HCT116 (cell line): ENCODE measurements at regions not wholly inside any gene's neighbourhood (a gene's known extent, or its start where the extent isn't known, plus 50 kb on each side); places are given as distances from the start of the nearest gene placed in this dataset.

ENCODE experiments used
- ATAC-seq: fragments of 200-7000 bp; cut with Tn5 transposase; 2 replicates; pipeline ENCODE4 v1.9.1; 2020; ENCODE audit warnings: mild to moderate bottlenecking, moderate library complexity
- BruUV-seq: library from RNA; stranded (reverse); fragments of 400-500 nt; replicated peaks from 2 replicates; lab custom pipeline; 2021; lab: Mats Ljungman, UMichigan
- CTCF ChIA-PET: fragments of 300-600 bp; sonication (Branson Sonifier 250); formaldehyde crosslinking; loops from one replicate; lab custom pipeline; 2021; ENCODE audit warnings: antibody characterized with exemption; lab: Charles Lee
- POLR2A ChIA-PET: fragments of 300-600, 350-600 bp; sonication (Branson Sonifier 250); formaldehyde crosslinking; loops from one replicate; lab custom pipeline; 2021; ENCODE audit warnings: antibody characterized with exemption; lab: Charles Lee
- RAD21 ChIA-PET, 2 experiments: fragments of 300-600 bp; sonication (Branson Sonifier 250); formaldehyde crosslinking; loops; one replicate each; lab custom pipeline; 2023; ENCODE audit warnings: low total read pairs in 2 of 2; ENCODE audit not compliant: uncharacterized antibody in 2 of 2, unreplicated experiment in 2 of 2, low non-redundant PET in 1 of 2; lab: Charles Lee
- DNase-seq: peaks from one replicate; pipeline ENCODE4 v3.0.0-alpha.2; 2010; ENCODE audit warnings: low read depth, low spot score
- H2AFZ ChIP-seq: fragments of 200-600 bp; shearing (Covaris generic), sonication (generic); 2 replicates; pipeline ENCODE4 v1.6.1; 2017; ENCODE audit warnings: low read depth, mixed run types, mixed read lengths, antibody characterized with exemption, low read length; ENCODE audit not compliant: poor library complexity, severe bottlenecking
- H3K27ac ChIP-seq: 2 replicates; pipeline ENCODE4 v1.5.1; 2012; ENCODE audit warnings: low read depth, low read length
- H3K27me3 ChIP-seq: fragments of 200-600 bp; sonication (generic); 2 replicates; pipeline ENCODE4 v1.6.1; 2016; ENCODE audit warnings: mixed run types, low read length, mixed read lengths; ENCODE audit not compliant: insufficient read depth
- H3K36me3 ChIP-seq, 2 experiments: fragments of 200-500 bp in 1 of 2; fragments of 200-600 bp in 1 of 2; sonication (Bioruptor generic) in 1 of 2; sonication (generic) in 1 of 2; 2 replicates each; pipeline versions ENCODE4 v1.5.1 to v1.6.1; 2014 to 2016; ENCODE audit warnings: low read length in 2 of 2, inconsistent platforms in 1 of 2, mixed read lengths in 1 of 2, mixed run types in 1 of 2; ENCODE audit not compliant: insufficient read depth in 2 of 2, control insufficient read depth in 1 of 2
- H3K4me1 ChIP-seq, 2 experiments: fragments of 200-600 bp in 1 of 2; sonication (generic) in 1 of 2; 2 replicates each; pipeline versions ENCODE4 v1.5.1 to v1.6.1; 2012 to 2017; ENCODE audit warnings: low read length in 2 of 2, inconsistent platforms in 1 of 2, mild to moderate bottlenecking in 1 of 2, mixed read lengths in 1 of 2, mixed run types in 1 of 2, moderate library complexity in 1 of 2; ENCODE audit not compliant: insufficient read depth in 2 of 2, control insufficient read depth in 1 of 2
- H3K4me2 ChIP-seq: fragments of 200-600 bp; sonication (generic); 2 replicates; pipeline ENCODE4 v1.6.1; 2017; ENCODE audit warnings: mixed run types, low read length, mixed read lengths
- H3K4me3 ChIP-seq, 2 experiments: fragments of 200-600 bp in 1 of 2; sonication (generic) in 1 of 2; replicated peaks in 1 of 2; 2 replicates each; pipeline ENCODE4 v1.5.1; 2011 to 2016; ENCODE audit warnings: low read length in 2 of 2, control low read depth in 1 of 2, low read depth in 1 of 2, mild to moderate bottlenecking in 1 of 2, mixed read lengths in 1 of 2, mixed run types in 1 of 2
- H3K79me2 ChIP-seq: fragments of 200-600 bp; sonication (generic); 2 replicates; pipeline ENCODE4 v1.6.1; 2017; ENCODE audit warnings: mild to moderate bottlenecking, mixed run types, low read length, moderate library complexity, mixed read lengths; ENCODE audit not compliant: insufficient read depth
- H3K9ac ChIP-seq: fragments of 200-600 bp; sonication (generic); 2 replicates; pipeline ENCODE4 v1.6.1; 2016; ENCODE audit warnings: low read length, mixed read lengths
- H3K9me2 ChIP-seq: fragments of 200-600 bp; sonication (generic), shearing (Covaris generic); 2 replicates; pipeline ENCODE4 v1.6.1; 2017; ENCODE audit warnings: mixed run types, mild to moderate bottlenecking, moderate library complexity; ENCODE audit not compliant: insufficient read depth
- H3K9me3 ChIP-seq, 2 experiments: fragments of 200-500 bp in 1 of 2; fragments of 200-600 bp in 1 of 2; sonication (Bioruptor generic) in 1 of 2; sonication (generic) in 1 of 2; 2 replicates each; pipeline ENCODE4 v1.6.1; 2014 to 2017; ENCODE audit warnings: low read length in 2 of 2, mixed read lengths in 2 of 2, inconsistent platforms in 1 of 2, low read depth in 1 of 2, mild to moderate bottlenecking in 1 of 2, mixed run types in 1 of 2, moderate library complexity in 1 of 2; ENCODE audit not compliant: control insufficient read depth in 1 of 2, insufficient read depth in 1 of 2
- H4K20me1 ChIP-seq: fragments of 200-600 bp; sonication (generic), shearing (Covaris generic); 2 replicates; pipeline ENCODE4 v1.6.1; 2017; ENCODE audit warnings: mixed run types, mild to moderate bottlenecking, moderate library complexity; ENCODE audit not compliant: insufficient read depth
- CEBPB ChIP-seq: IDR thresholded peaks from 2 replicates; pipeline ENCODE4 v1.6.1; 2012; ENCODE audit warnings: low read depth
- ELF1 ChIP-seq: IDR thresholded peaks from 2 replicates; pipeline ENCODE4 v1.6.1; 2012; ENCODE audit warnings: low read depth, borderline replicate concordance
- EZH2 ChIP-seq: fragments of 200-600 bp; sonication (generic); IDR thresholded peaks from 2 replicates; pipeline ENCODE4 v1.6.1; 2017; ENCODE audit warnings: antibody characterized with exemption, mixed run types
- FOSL1 ChIP-seq: IDR thresholded peaks from 2 replicates; pipeline ENCODE4 v1.6.1; 2012; ENCODE audit warnings: low read depth
- JUND ChIP-seq: IDR thresholded peaks from 2 replicates; pipeline ENCODE4 v1.6.1; 2012
- POLR2A ChIP-seq: IDR thresholded peaks from 2 replicates; pipeline ENCODE4 v1.7.0; 2011; ENCODE audit warnings: borderline replicate concordance; ENCODE audit not compliant: insufficient read depth, insufficient read length; ENCODE audit errors: extremely low read depth
- RAD21 ChIP-seq: IDR thresholded peaks from 2 replicates; pipeline ENCODE4 v1.6.1; 2012; ENCODE audit warnings: low read depth, mild to moderate bottlenecking
- TCF7L2 ChIP-seq: IDR thresholded peaks from 2 replicates; pipeline ENCODE4 v1.7.0; 2011; ENCODE audit warnings: borderline replicate concordance, inconsistent platforms; ENCODE audit not compliant: insufficient read depth, insufficient read length; ENCODE audit errors: extremely low read depth
- ZNF274 ChIP-seq: fragments of 200-500 bp; sonication (Bioruptor generic); IDR thresholded peaks from 2 replicates; pipeline ENCODE4 v1.6.1; 2014; ENCODE audit warnings: mild to moderate bottlenecking, low read depth, low read length, inconsistent platforms
- intact Hi-C: fragments of 100-400 bp; cut with micrococcal nuclease; formaldehyde crosslinking; loops from 2 replicates; pipeline ENCODE4 v1.10.0; 2022
- TF ChIP-seq, protein P1 (sequence below), 3 experiments: fragments of 200-600 bp in 1 of 3; sonication (generic) in 1 of 3; IDR thresholded peaks in 2 of 3; conservative IDR thresholded peaks in 1 of 3; 2 replicates each; pipeline ENCODE4 v1.5.1; 2012 to 2017; ENCODE audit warnings: low read depth in 2 of 3, low read length in 2 of 3, antibody characterized with exemption in 1 of 3, borderline replicate concordance in 1 of 3, control low read depth in 1 of 3, mild to moderate bottlenecking in 1 of 3, mixed read lengths in 1 of 3, mixed run types in 1 of 3, moderate library complexity in 1 of 3; ENCODE audit not compliant: insufficient read depth in 1 of 3

DNA sequence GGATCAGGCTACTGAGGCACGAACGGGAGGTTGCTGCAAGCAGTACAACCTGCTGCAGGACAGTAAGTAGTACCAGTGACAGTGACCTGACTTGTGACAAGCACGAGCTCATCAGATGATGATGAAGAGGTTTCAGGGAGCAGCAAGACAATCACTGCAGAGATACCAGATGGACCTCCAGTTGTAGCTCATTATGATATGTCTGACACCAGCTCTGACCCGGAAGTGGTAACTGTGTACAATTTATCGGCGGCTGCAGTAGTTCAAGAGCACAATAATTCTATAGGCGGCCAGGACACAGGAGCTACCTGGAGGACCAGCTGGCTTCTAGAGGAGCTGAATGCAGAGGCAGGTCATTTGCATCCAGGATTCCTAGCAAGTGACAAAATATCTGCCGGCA is 64.0 kb upstream of the GULP1 start:
- Histone ChIP-seq H3K27ac (no peak overlapping the region), H3K4me1 (no peaks in the 10 kb centered on the region), H3K27me3 (no peaks in the 10 kb centered on the region), H3K9me3 (no peaks in the 10 kb centered on the region), H3K9me2 (no peaks in the 10 kb centered on the region; the same call in 1 of the 2 replicates), H3K79me2 (no peaks in the 10 kb centered on the region), H3K36me3 (no peaks in the 10 kb centered on the region), H3K4me2 (no peak overlapping the region), H3K9ac (no peak overlapping the region), H4K20me1 (no peaks in the 10 kb centered on the region), H3K4me3 (no peak overlapping the region), H2AFZ (no peak overlapping the region)
- ChIA-PET POLR2A (no interaction called here), CTCF (no interaction called here), RAD21 (no interaction called here)
- TF ChIP-seq ZNF274 = no peak
- TF ChIP-seq POLR2A = no peak
- TF ChIP-seq FOSL1 = no peak
- no peak for TF ChIP-seq RAD21
- no peak for TF ChIP-seq EZH2
- no peak for TF ChIP-seq JUND
- TF ChIP-seq, protein P1, sequence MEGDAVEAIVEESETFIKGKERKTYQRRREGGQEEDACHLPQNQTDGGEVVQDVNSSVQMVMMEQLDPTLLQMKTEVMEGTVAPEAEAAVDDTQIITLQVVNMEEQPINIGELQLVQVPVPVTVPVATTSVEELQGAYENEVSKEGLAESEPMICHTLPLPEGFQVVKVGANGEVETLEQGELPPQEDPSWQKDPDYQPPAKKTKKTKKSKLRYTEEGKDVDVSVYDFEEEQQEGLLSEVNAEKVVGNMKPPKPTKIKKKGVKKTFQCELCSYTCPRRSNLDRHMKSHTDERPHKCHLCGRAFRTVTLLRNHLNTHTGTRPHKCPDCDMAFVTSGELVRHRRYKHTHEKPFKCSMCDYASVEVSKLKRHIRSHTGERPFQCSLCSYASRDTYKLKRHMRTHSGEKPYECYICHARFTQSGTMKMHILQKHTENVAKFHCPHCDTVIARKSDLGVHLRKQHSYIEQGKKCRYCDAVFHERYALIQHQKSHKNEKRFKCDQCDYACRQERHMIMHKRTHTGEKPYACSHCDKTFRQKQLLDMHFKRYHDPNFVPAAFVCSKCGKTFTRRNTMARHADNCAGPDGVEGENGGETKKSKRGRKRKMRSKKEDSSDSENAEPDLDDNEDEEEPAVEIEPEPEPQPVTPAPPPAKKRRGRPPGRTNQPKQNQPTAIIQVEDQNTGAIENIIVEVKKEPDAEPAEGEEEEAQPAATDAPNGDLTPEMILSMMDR (IDR thresholded peaks at IDR 0.05 in 2 of 3, conservative IDR thresholded peaks at IDR 0.05 in 1 of 3; ENCODE audit: borderline replicate concordance in 1 of 3, insufficient read depth in 1 of 3, low read depth in 2 of 3, low read length in 2 of 3) = no peak
- TF ChIP-seq CEBPB = no peak
- TF ChIP-seq ELF1 = no peak
- TF ChIP-seq TCF7L2 = no peak
- DNase-seq (no peak), ATAC-seq (no peak)
- BruUV-seq = no TSS peak
- intact Hi-C loops = no loop called here

DNA sequence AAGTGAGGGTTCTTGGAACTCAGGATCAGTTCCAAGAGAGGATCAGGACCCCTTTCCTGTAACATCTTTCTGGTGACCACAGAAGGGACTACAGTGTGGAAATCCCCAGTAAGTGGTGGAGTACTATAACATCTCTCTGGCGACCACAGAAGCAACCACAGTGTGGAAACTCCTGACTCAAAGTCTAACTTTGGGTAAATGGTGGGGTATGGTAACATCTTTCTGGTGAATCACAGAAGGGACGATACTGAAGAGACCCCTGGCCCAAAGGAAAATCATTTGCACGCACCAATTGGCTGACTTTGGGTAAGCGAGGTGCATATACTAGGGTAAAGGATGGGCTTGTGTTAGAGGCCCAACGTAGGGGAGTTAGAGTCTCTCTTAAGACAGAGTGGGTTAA is 56.3 kb upstream of the GULP1 start:
- no peak for DNase-seq
- no peak overlapping the region for H3K4me3 ChIP-seq
- H3K36me3 ChIP-seq = no peaks in the 10 kb centered on the region
- H3K9me2 ChIP-seq = no peaks in the 10 kb centered on the region
- H3K4me2 ChIP-seq = no peak overlapping the region
- POLR2A ChIA-PET = no interaction called here
- RAD21 ChIA-PET = no interaction called here
- no peaks in the 10 kb centered on the region for H3K27me3 ChIP-seq
- no peaks in the 10 kb centered on the region for H3K9me3 ChIP-seq
- intact Hi-C loops = no loop called here
- CTCF ChIA-PET = no interaction called here
- H2AFZ ChIP-seq = no peak overlapping the region
- H3K9ac ChIP-seq = no peak overlapping the region
- no peaks in the 10 kb centered on the region for H3K79me2 ChIP-seq
- H3K4me1 ChIP-seq = no peaks in the 10 kb centered on the region
- H4K20me1 ChIP-seq = no peaks in the 10 kb centered on the region
- no peak overlapping the region for H3K27ac ChIP-seq
- no peak for TF ChIP-seq RAD21
- no peak for TF ChIP-seq ELF1
- ATAC-seq = no peak
- BruUV-seq = no TSS peak
